GM12878 (cell line): ENCODE measurements at regions not wholly inside any gene's neighbourhood (a gene's known extent, or its start where the extent isn't known, plus 50 kb on each side); places are given as distances from the start of the nearest gene placed in this dataset.

Source experiments
- ATAC-seq: fragments of 200-7000 bp; cut with Tn5 transposase; 3 replicates; pipeline ENCODE4 v1.9.1; 2020; ENCODE audit warnings: mild to moderate bottlenecking, moderate library complexity
- BruUV-seq: library from RNA; stranded (reverse); fragments of 400-500 nt; replicated peaks from 2 replicates; lab custom pipeline; 2021; lab: Mats Ljungman, UMichigan
- CTCF ChIA-PET: fragments of 300-600 bp; sonication (Branson Sonifier 250); formaldehyde crosslinking; extraction: SDS; loops from one replicate; lab custom pipeline; 2021; ENCODE audit warnings: inconsistent platforms; lab: Yijun Ruan, JAX
- POLR2A ChIA-PET: fragments of 350-600 bp; formaldehyde crosslinking; extraction: SDS; loops from one replicate; lab custom pipeline; 2021; ENCODE audit warnings: inconsistent platforms; lab: Charles Lee
- RAD21 ChIA-PET: fragments of 300-600 bp; sonication (Branson Sonifier 250); formaldehyde crosslinking; loops from one replicate; lab custom pipeline; 2023; ENCODE audit warnings: antibody characterized with exemption; ENCODE audit not compliant: unreplicated experiment; lab: Charles Lee
- SMC1A ChIA-PET: fragments of 300-600 bp; sonication (Branson Sonifier 250); formaldehyde crosslinking; loops from one replicate; lab custom pipeline; 2023; ENCODE audit not compliant: unreplicated experiment, uncharacterized antibody; lab: Charles Lee
- DNase-seq: peaks from one replicate; pipeline ENCODE4 v3.0.0-alpha.2; 2011; ENCODE audit warnings: low read depth, low spot score
- FAIRE-seq: peaks from 3 replicates; lab custom pipeline; 2011; peaks lifted over from hg19 to GRCh38; lab: Jason Lieb, UNC
- H2AFZ ChIP-seq: 2 replicates; pipeline ENCODE4 v1.6.0; 2011; ENCODE audit warnings: low read depth, low read length, control low read depth; ENCODE audit not compliant: control insufficient read depth
- H3K27ac ChIP-seq: 2 replicates; pipeline ENCODE4 v1.5.1; 2011; ENCODE audit warnings: control low read depth; ENCODE audit not compliant: control insufficient read depth, insufficient read depth
- H3K27me3 ChIP-seq, 2 experiments: replicated peaks in 1 of 2; 2 replicates each; pipeline versions ENCODE4 v1.6.0 to v1.6.1; 2011; ENCODE audit warnings: low read length in 1 of 2; ENCODE audit not compliant: control insufficient read depth in 2 of 2, insufficient read depth in 2 of 2
- H3K36me3 ChIP-seq, 2 experiments: 2 replicates each; pipeline ENCODE4 v1.5.1; 2011; ENCODE audit warnings: low read length in 1 of 2; ENCODE audit not compliant: control insufficient read depth in 2 of 2, insufficient read depth in 2 of 2
- H3K4me1 ChIP-seq: 2 replicates; pipeline ENCODE4 v1.6.1; 2011; ENCODE audit warnings: mild to moderate bottlenecking, low read length, moderate library complexity, mixed read lengths; ENCODE audit not compliant: control insufficient read depth, insufficient read depth
- H3K4me2 ChIP-seq: 2 replicates; pipeline ENCODE4 v1.6.0; 2011; ENCODE audit warnings: control low read depth; ENCODE audit not compliant: control insufficient read depth, insufficient read depth
- H3K4me3 ChIP-seq: fragments of 200-600 bp; sonication (generic); 2 replicates; pipeline ENCODE4 v1.5.1; 2016
- H3K79me2 ChIP-seq: 2 replicates; pipeline ENCODE4 v1.6.0; 2011; ENCODE audit warnings: low read length; ENCODE audit not compliant: control insufficient read depth, insufficient read depth
- H3K9ac ChIP-seq: 2 replicates; pipeline ENCODE4 v1.8.0; 2011; ENCODE audit warnings: low read length, control low read depth, mixed read lengths; ENCODE audit not compliant: control insufficient read depth, insufficient read depth
- H3K9me3 ChIP-seq: replicated peaks from 3 replicates; pipeline ENCODE4 v1.5.1; 2011; ENCODE audit warnings: mild to moderate bottlenecking, low read length; ENCODE audit not compliant: control insufficient read depth, insufficient read depth
- H4K20me1 ChIP-seq: 2 replicates; pipeline ENCODE4 v1.6.0; 2011; ENCODE audit not compliant: control insufficient read depth, insufficient read depth
- CHD4 ChIP-seq: fragments of 200-600 bp; sonication (generic); IDR thresholded peaks from 2 replicates; pipeline ENCODE4 v1.6.1; 2016; ENCODE audit warnings: mild to moderate bottlenecking
- CTCF ChIP-seq, 3 experiments: IDR thresholded peaks in 2 of 3; conservative IDR thresholded peaks in 1 of 3; 2 replicates each; pipeline ENCODE4 v1.5.1; 2011; ENCODE audit warnings: low read depth in 3 of 3, low read length in 3 of 3, mild to moderate bottlenecking in 3 of 3, control low read depth in 2 of 3, moderate library complexity in 2 of 3, inconsistent platforms in 1 of 3, mixed read lengths in 1 of 3; ENCODE audit not compliant: control insufficient read depth in 2 of 3, insufficient read depth in 1 of 3; ENCODE audit errors: extremely low read depth in 1 of 3
- ETV6 ChIP-seq, 2 experiments: fragments of 450-650 bp in 1 of 2; IDR thresholded peaks in 1 of 2; conservative IDR thresholded peaks in 1 of 2; 2 replicates each; pipeline ENCODE4 v1.6.1; 2014; ENCODE audit warnings: antibody characterized with exemption in 1 of 2, borderline replicate concordance in 1 of 2, low read depth in 1 of 2, mild to moderate bottlenecking in 1 of 2, moderate library complexity in 1 of 2
- MYC ChIP-seq: IDR thresholded peaks from 2 replicates; pipeline ENCODE4 v1.6.1; 2011; ENCODE audit warnings: mild to moderate bottlenecking, low read length, moderate library complexity, inconsistent platforms; ENCODE audit not compliant: insufficient read depth, insufficient replicate concordance, insufficient read length, severe bottlenecking
- STAT3 ChIP-seq: IDR thresholded peaks from 2 replicates; pipeline ENCODE4 v1.6.1; 2011; ENCODE audit warnings: low read depth, low read length, improper control_type of control experiment
- ZBED1 ChIP-seq: IDR thresholded peaks from 2 replicates; pipeline ENCODE4 v1.6.1; 2016; ENCODE audit warnings: borderline replicate concordance
- WGBS: methylation state at CpG from one replicate; pipeline ENCODE4 v1.1.6; 2016; ENCODE audit warnings: low lambda C conversion rate; ENCODE audit not compliant: insufficient replicate concordance, insufficient coverage; ENCODE audit errors: missing lambda C conversion rate; 5-methylcytosine and 5-hydroxymethylcytosine counted together
- in situ Hi-C: fragments of 300-500 bp; cut with MboI; formaldehyde crosslinking; loops from 9 replicates; pipeline ENCODE4 v1.14.3; 2018; ENCODE audit warnings: mixed read lengths
- intact Hi-C: fragments of 100-400 bp; cut with micrococcal nuclease; formaldehyde crosslinking; loops from one replicate; pipeline ENCODE4 v1.14.2; 2022; ENCODE audit not compliant: unreplicated experiment

- Histone ChIP-seq H3K4me1 (no peaks in the 10 kb centered on the region), H3K27me3 (no peaks in the 10 kb centered on the region), H3K9ac (no peak overlapping the region), H3K79me2 (no peaks in the 10 kb centered on the region), H3K4me2 (no peak overlapping the region), H2AFZ (no peak overlapping the region), H3K27ac (no peak overlapping the region), H4K20me1 (no peaks in the 10 kb centered on the region), H3K4me3 (no peak overlapping the region), H3K9me3 (no peaks in the 10 kb centered on the region; the same call in 1 of the 3 replicates), H3K36me3 (no peaks in the 10 kb centered on the region)
- ChIA-PET POLR2A (no interaction called here), RAD21 (no interaction called here), SMC1A (interaction anchor here (1.3 kb wide), 1 partner anchor 29 kb away, joined by 4 read pairs; no protein-coding TSS in a partner anchor), CTCF (no interaction called here)
- 49% methylated on average over 9 of the region's 9 CpGs for WGBS
- TF ChIP-seq MYC: no peak
- TF ChIP-seq ETV6 (conservative IDR thresholded peaks at IDR 0.05 in 1 of 2, IDR thresholded peaks at IDR 0.05 in 1 of 2; ENCODE audit: borderline replicate concordance in 1 of 2, low read depth in 1 of 2): no peak
- no peak for TF ChIP-seq STAT3
- TF ChIP-seq ZBED1: no peak
- no peak for TF ChIP-seq CTCF (IDR thresholded peaks at IDR 0.05 in 2 of 3, conservative IDR thresholded peaks at IDR 0.05 in 1 of 3; ENCODE audit: control insufficient read depth in 2 of 3, extremely low read depth in 1 of 3, insufficient read depth in 1 of 3, low read depth in 3 of 3, low read length in 3 of 3)
- no peak for TF ChIP-seq CHD4
- intact Hi-C loops: no loop called here
- in situ Hi-C loops: no loop called here
- FAIRE-seq: no peak
- ATAC-seq: no peak
- no TSS peak for BruUV-seq
- DNase-seq: no peak
Measured at GRCh38 chr7:92925876-92926696, 89.7 kb upstream of the CDK6 start.
